ENCODE measurements at regions not wholly inside any gene's neighbourhood (a gene's known extent, or its start where the extent isn't known, plus 50 kb on each side); places are given as distances from the start of the nearest gene placed in this dataset.

DNA sequence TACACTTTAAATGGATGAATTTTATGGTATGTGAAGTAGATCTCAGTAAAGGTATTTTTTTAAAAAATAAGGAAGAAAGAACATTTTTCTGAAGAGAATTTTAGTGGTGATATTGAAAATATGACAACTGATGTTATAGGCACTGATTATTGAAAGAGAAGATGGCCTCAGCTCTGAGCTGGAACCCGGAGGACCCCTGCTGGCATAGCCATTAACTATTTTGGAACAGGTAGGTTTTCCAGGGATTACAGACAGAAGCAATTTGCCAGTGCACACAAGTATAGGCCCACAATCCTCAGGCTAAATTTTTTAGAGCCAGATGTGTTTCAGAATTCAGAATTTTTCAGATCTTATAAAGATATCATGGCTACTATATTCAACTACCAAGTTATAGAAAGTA lies 315.9 kb upstream of the GPR149 start:
- Histone ChIP-seq H2AFZ (ENCODE audit: low read length, unreplicated experiment) (no peak overlapping the region), H3K79me2 (ENCODE audit: control insufficient read depth, insufficient read depth, low read length, unreplicated experiment) (no peaks in the 10 kb centered on the region), H3K4me1 (ENCODE audit: control insufficient read depth, insufficient read depth, low read length, unreplicated experiment) (no peaks in the 10 kb centered on the region), H3K36me3 (ENCODE audit: insufficient read depth, low read length) (no peaks in the 10 kb centered on the region), H3K4me3 (ENCODE audit: low read depth, low read length) (no peak overlapping the region), H3K27me3 (ENCODE audit: insufficient read depth, low read length) (no peaks in the 10 kb centered on the region), H3K27ac (ENCODE audit: low read depth, low read length) (no peak overlapping the region)

DNA sequence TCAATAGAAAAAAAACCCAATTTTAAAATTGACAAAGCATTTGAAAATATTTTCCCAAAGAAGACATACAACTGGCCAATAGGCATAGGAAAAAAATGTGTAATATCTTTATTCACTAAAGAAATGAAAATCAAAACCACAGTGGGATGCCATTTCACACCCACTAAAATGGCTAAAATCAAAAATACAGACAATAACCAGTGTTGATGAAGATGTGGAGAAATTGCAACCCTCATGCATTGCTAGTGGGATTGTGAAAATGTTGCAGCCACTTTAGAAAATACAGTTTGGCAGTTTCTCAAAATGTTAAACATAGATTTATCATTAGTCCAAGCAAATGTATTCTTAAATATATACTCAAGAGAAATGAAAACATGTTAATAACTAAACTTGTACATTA lies 315.1 kb upstream of the GPR149 start:
- H3K4me3 ChIP-seq (ENCODE audit: low read depth, low read length): no peak overlapping the region
- H2AFZ ChIP-seq (ENCODE audit: low read length, unreplicated experiment): no peak overlapping the region
- H3K36me3 ChIP-seq (ENCODE audit: insufficient read depth, low read length): no peaks in the 10 kb centered on the region
- H3K27me3 ChIP-seq (ENCODE audit: insufficient read depth, low read length): no peaks in the 10 kb centered on the region
- no peaks in the 10 kb centered on the region for H3K79me2 ChIP-seq (ENCODE audit: control insufficient read depth, insufficient read depth, low read length, unreplicated experiment)
- no peaks in the 10 kb centered on the region for H3K4me1 ChIP-seq (ENCODE audit: control insufficient read depth, insufficient read depth, low read length, unreplicated experiment)
- H3K27ac ChIP-seq (ENCODE audit: low read depth, low read length): no peak overlapping the region

DNA sequence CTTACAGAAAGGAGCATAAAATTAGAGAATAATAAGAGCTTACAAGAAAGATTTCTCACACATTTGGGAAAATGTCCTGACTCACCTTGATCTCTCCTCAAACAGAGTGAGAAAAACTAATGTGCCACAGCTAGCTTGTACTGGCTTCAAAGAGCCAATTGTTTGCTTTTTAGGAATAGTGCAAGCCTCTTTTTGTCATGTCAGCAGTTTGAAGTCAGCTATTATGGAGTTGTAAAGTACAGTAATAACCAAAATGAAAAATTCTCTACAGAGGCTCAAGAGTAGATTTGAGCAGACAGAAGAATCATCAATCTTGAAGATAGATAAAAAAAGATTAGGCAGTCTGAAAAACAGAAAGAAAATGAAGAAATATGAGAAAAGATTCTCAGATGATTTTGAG lies 313.4 kb upstream of the GPR149 start:
- no peaks in the 10 kb centered on the region for H3K36me3 ChIP-seq (ENCODE audit: insufficient read depth, low read length)
- H3K4me3 ChIP-seq (ENCODE audit: low read depth, low read length): no peak overlapping the region
- no peaks in the 10 kb centered on the region for H3K79me2 ChIP-seq (ENCODE audit: control insufficient read depth, insufficient read depth, low read length, unreplicated experiment)
- no peaks in the 10 kb centered on the region for H3K27me3 ChIP-seq (ENCODE audit: insufficient read depth, low read length)
- H3K4me1 ChIP-seq (ENCODE audit: control insufficient read depth, insufficient read depth, low read length, unreplicated experiment): no peaks in the 10 kb centered on the region
- H3K27ac ChIP-seq (ENCODE audit: low read depth, low read length): no peak overlapping the region
- H2AFZ ChIP-seq (ENCODE audit: low read length, unreplicated experiment): no peak overlapping the region

DNA sequence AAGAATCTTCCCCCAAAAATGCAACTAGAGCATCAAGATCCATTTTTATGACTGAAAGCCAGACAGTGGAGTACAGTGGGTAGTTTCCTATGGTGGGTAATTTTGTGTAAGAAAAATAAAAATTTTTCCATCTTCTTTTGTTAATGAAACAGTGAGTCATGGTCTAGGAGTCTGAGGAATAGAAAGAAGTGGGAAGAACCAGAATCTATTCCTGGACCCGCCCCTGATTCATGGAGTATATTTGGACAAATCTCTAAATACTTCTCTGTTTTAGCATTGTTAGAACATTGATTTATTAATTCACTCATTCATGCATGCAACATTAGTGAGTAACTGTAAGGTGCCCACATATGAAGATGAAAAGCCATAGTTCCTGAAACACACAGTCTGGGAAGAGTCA lies 304.5 kb upstream of the GPR149 start:
- Histone ChIP-seq H3K4me3 (ENCODE audit: low read depth, low read length) (no peak overlapping the region), H3K27ac (ENCODE audit: low read depth, low read length) (no peak overlapping the region), H3K27me3 (ENCODE audit: insufficient read depth, low read length) (no peaks in the 10 kb centered on the region), H3K4me1 (ENCODE audit: control insufficient read depth, insufficient read depth, low read length, unreplicated experiment) (no peaks in the 10 kb centered on the region), H2AFZ (ENCODE audit: low read length, unreplicated experiment) (no peak overlapping the region), H3K36me3 (ENCODE audit: insufficient read depth, low read length) (no peaks in the 10 kb centered on the region), H3K79me2 (ENCODE audit: control insufficient read depth, insufficient read depth, low read length, unreplicated experiment) (no peaks in the 10 kb centered on the region)

DNA sequence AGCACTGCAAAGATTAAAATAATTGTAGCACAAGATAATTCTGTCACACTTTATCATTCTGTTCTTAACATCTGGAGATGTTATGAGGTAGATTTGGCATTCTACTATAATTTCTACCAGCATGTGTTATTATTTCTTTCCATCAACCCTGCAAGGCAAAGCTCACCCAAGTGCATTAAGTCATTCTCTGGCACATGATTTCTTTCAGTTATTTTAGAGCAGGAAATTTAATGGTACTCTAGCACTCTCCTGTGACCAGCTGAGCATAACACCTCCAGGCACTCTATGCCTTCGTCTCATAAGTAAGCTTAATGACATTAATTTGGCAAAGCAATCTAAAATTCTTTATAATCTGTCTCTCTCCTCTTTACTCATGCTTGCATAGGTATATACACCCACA lies 300.2 kb upstream of the GPR149 start:
- Histone ChIP-seq H2AFZ (ENCODE audit: low read length, unreplicated experiment) (no peak overlapping the region), H3K27me3 (ENCODE audit: insufficient read depth, low read length) (0 out of 2 replicates have a peak, but pooled peaks cover 5% of the 10 kb centered on the region), H3K79me2 (ENCODE audit: control insufficient read depth, insufficient read depth, low read length, unreplicated experiment) (no peaks in the 10 kb centered on the region), H3K4me3 (ENCODE audit: low read depth, low read length) (no peak overlapping the region), H3K27ac (ENCODE audit: low read depth, low read length) (no peak overlapping the region), H3K36me3 (ENCODE audit: insufficient read depth, low read length) (no peaks in the 10 kb centered on the region), H3K4me1 (ENCODE audit: control insufficient read depth, insufficient read depth, low read length, unreplicated experiment) (no peaks in the 10 kb centered on the region)

DNA sequence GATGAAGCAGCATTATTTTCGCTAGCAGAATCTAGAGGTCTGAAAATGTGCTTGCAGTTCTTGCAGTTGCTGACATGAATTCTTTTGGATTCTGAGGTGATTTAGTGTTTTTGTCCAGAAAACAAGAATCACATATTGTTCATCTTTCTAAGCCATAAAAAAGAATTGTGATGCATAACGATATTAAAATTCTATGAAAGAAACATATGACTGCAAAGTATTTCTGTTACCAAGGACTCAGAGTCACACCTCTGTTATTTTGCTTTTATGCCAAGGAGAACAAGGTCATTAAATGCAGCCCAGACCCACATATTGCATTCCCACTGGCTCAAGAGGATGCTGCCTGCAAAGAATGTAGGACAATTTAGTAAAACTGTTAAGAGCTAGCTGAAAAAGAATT lies 299.8 kb upstream of the GPR149 start:
- Histone ChIP-seq H3K4me1 (ENCODE audit: control insufficient read depth, insufficient read depth, low read length, unreplicated experiment) (no peaks in the 10 kb centered on the region), H3K27me3 (ENCODE audit: insufficient read depth, low read length) (0 out of 2 replicates have a peak, but pooled peaks cover 8% of the 10 kb centered on the region), H3K36me3 (ENCODE audit: insufficient read depth, low read length) (no peaks in the 10 kb centered on the region), H3K4me3 (ENCODE audit: low read depth, low read length) (no peak overlapping the region), H3K27ac (ENCODE audit: low read depth, low read length) (no peak overlapping the region), H2AFZ (ENCODE audit: low read length, unreplicated experiment) (no peak overlapping the region), H3K79me2 (ENCODE audit: control insufficient read depth, insufficient read depth, low read length, unreplicated experiment) (no peaks in the 10 kb centered on the region)

DNA sequence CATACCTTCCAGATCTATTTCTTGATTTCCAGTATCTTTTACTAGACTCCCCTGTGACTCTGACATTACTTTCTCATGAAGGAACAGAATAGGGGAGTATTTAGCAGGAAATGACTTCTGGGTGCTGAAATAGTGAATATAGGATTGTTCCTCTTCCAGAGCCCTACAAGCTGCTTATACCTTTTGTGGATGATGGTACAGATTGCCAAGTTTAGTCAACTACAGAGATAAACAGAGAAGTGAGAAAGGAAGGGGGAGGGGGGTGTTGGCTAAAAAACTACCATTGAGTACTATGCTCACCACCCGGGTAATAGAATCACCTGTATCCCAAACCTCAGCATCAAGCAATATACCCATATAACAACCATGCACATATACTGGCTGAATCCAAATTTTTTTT lies 298.3 kb upstream of the GPR149 start:
- no peak overlapping the region for H3K27ac ChIP-seq (ENCODE audit: low read depth, low read length)
- H3K4me1 ChIP-seq (ENCODE audit: control insufficient read depth, insufficient read depth, low read length, unreplicated experiment): no peaks in the 10 kb centered on the region
- no peak overlapping the region for H2AFZ ChIP-seq (ENCODE audit: low read length, unreplicated experiment)
- no peak overlapping the region for H3K4me3 ChIP-seq (ENCODE audit: low read depth, low read length)
- H3K27me3 ChIP-seq (ENCODE audit: insufficient read depth, low read length): peaks cover 11% of the 10 kb centered on the region; the same call in 1 of the 2 replicates
- no peaks in the 10 kb centered on the region for H3K36me3 ChIP-seq (ENCODE audit: insufficient read depth, low read length)
- no peaks in the 10 kb centered on the region for H3K79me2 ChIP-seq (ENCODE audit: control insufficient read depth, insufficient read depth, low read length, unreplicated experiment)

DNA sequence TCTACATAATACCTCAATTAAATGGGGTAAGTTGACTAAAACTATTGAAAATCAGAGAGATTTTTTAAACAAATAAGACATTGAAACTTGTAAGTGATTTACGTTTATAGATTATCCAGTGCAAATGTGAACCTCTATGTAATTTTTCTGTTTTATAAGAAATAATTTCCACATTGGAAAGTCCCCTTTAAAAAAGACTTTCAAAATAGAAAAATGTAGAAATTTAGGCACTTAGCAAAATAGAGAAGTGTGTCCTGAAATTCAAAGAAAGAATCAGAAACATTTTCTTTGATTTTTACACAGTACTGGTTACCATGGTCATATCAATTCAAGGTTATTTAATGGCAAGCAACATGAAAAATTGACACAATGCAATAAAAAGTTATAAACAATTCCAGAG lies 290.9 kb upstream of the GPR149 start:
- no peaks in the 10 kb centered on the region for H3K4me1 ChIP-seq (ENCODE audit: control insufficient read depth, insufficient read depth, low read length, unreplicated experiment)
- H3K36me3 ChIP-seq (ENCODE audit: insufficient read depth, low read length): no peaks in the 10 kb centered on the region
- H3K27me3 ChIP-seq (ENCODE audit: insufficient read depth, low read length): peaks cover 11% of the 10 kb centered on the region; the same call in 1 of the 2 replicates
- H3K27ac ChIP-seq (ENCODE audit: low read depth, low read length): no peak overlapping the region
- no peaks in the 10 kb centered on the region for H3K79me2 ChIP-seq (ENCODE audit: control insufficient read depth, insufficient read depth, low read length, unreplicated experiment)
- no peak overlapping the region for H3K4me3 ChIP-seq (ENCODE audit: low read depth, low read length)
- H2AFZ ChIP-seq (ENCODE audit: low read length, unreplicated experiment): no peak overlapping the region

DNA sequence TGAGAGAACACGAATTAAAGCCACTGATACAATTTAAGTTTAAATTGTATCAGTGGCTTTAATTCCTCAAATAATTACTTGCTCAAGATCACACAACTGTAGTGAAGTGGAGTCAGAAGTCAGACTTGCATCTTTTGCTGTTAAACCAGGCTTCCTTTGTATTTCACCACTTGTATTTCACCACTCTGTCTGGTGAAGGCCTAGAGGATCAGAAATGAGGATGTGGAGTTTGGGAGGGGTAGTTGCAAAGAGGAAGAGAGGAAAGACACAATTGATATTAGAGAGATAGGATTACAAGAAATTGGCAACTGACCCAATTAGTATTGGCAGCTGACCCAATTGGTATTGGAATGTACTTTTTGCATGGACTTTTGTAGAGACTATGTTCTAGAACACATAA lies 288.1 kb upstream of the GPR149 start:
- H3K79me2 ChIP-seq (ENCODE audit: control insufficient read depth, insufficient read depth, low read length, unreplicated experiment): no peaks in the 10 kb centered on the region
- H2AFZ ChIP-seq (ENCODE audit: low read length, unreplicated experiment): no peak overlapping the region
- no peaks in the 10 kb centered on the region for H3K36me3 ChIP-seq (ENCODE audit: insufficient read depth, low read length)
- no peak overlapping the region for H3K27ac ChIP-seq (ENCODE audit: low read depth, low read length)
- H3K4me1 ChIP-seq (ENCODE audit: control insufficient read depth, insufficient read depth, low read length, unreplicated experiment): no peaks in the 10 kb centered on the region
- no peak overlapping the region for H3K4me3 ChIP-seq (ENCODE audit: low read depth, low read length)
- no peaks in the 10 kb centered on the region for H3K27me3 ChIP-seq (ENCODE audit: insufficient read depth, low read length)

DNA sequence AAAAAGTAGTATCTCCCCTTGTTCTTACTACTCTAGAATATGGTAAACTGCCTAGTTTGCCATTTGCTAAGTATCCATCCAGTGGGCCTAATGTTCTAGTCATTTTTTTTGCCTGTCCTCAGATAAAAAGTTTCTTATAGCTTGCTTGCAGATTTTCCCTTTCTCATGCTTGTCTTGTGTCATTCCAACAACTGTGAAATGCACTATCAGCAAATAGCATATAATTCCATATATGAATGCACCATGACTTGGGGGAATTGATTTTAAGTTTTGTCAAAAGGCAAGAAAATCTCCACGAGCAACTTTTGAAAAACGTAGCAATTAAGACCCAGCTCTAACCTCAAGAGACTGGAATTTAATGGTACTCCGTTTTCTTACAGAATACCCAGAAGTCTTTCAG lies 286.2 kb upstream of the GPR149 start:
- Histone ChIP-seq H2AFZ (ENCODE audit: low read length, unreplicated experiment) (no peak overlapping the region), H3K27me3 (ENCODE audit: insufficient read depth, low read length) (no peaks in the 10 kb centered on the region), H3K4me1 (ENCODE audit: control insufficient read depth, insufficient read depth, low read length, unreplicated experiment) (no peaks in the 10 kb centered on the region), H3K36me3 (ENCODE audit: insufficient read depth, low read length) (no peaks in the 10 kb centered on the region), H3K79me2 (ENCODE audit: control insufficient read depth, insufficient read depth, low read length, unreplicated experiment) (no peaks in the 10 kb centered on the region), H3K27ac (ENCODE audit: low read depth, low read length) (no peak overlapping the region), H3K4me3 (ENCODE audit: low read depth, low read length) (no peak overlapping the region)

DNA sequence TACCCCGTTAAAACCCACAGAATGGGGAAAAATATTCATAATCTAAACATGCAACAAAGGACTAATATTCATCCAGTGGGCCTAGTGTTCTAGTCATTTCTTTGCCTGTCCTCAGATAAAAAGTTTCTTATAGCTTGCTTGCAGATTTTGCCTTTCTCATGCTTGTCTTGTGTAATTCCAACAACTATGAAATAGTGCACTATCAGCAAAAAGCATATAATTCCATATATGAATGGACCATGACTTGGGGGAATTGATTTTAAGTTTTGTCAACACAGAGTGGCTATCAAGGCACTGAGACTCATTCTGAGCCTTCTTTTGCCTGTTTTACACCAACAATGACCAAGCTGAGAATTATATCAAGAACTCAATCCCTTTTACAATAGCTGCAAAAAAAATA lies 278.6 kb upstream of the GPR149 start:
- Histone ChIP-seq H3K36me3 (ENCODE audit: insufficient read depth, low read length) (no peaks in the 10 kb centered on the region), H3K4me3 (ENCODE audit: low read depth, low read length) (no peak overlapping the region), H3K27ac (ENCODE audit: low read depth, low read length) (no peak overlapping the region), H3K79me2 (ENCODE audit: control insufficient read depth, insufficient read depth, low read length, unreplicated experiment) (no peaks in the 10 kb centered on the region), H3K27me3 (ENCODE audit: insufficient read depth, low read length) (no peaks in the 10 kb centered on the region), H2AFZ (ENCODE audit: low read length, unreplicated experiment) (no peak overlapping the region), H3K4me1 (ENCODE audit: control insufficient read depth, insufficient read depth, low read length, unreplicated experiment) (no peaks in the 10 kb centered on the region)
